ENCODE measurements at regions not wholly inside any gene's neighbourhood (a gene's known extent, or its start where the extent isn't known, plus 50 kb on each side); places are given as distances from the start of the nearest gene placed in this dataset.

DNA sequence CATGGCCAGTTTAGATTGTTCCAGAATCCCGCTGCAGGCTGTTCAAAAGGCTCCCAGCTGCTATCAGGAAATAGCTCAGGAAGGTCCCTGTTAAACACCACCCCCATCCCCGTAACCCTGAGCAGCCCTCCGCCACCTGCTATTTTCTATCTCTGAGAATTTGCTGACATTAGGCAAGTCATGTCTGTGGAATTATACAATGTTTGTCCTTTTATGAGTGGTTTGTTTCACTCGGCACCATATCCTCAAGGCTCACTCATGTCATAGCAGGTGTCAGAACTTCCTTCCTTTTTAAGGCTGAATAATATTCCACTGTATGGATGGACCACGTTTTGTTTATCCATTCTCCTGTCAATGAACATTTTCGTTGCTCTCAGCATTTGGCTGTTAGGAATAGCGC lies 164.3 kb upstream of the FOXF1 start:
- TF ChIP-seq, protein P1, sequence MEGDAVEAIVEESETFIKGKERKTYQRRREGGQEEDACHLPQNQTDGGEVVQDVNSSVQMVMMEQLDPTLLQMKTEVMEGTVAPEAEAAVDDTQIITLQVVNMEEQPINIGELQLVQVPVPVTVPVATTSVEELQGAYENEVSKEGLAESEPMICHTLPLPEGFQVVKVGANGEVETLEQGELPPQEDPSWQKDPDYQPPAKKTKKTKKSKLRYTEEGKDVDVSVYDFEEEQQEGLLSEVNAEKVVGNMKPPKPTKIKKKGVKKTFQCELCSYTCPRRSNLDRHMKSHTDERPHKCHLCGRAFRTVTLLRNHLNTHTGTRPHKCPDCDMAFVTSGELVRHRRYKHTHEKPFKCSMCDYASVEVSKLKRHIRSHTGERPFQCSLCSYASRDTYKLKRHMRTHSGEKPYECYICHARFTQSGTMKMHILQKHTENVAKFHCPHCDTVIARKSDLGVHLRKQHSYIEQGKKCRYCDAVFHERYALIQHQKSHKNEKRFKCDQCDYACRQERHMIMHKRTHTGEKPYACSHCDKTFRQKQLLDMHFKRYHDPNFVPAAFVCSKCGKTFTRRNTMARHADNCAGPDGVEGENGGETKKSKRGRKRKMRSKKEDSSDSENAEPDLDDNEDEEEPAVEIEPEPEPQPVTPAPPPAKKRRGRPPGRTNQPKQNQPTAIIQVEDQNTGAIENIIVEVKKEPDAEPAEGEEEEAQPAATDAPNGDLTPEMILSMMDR (IDR thresholded peaks at IDR 0.05), result no peak
- no peak for TF ChIP-seq POLR2A (IDR thresholded peaks at IDR 0.05)
